Caki2 (cell line): ENCODE measurements at regions not wholly inside any gene's neighbourhood (a gene's known extent, or its start where the extent isn't known, plus 50 kb on each side); places are given as distances from the start of the nearest gene placed in this dataset.
A peak's percentile ranks its signal among the peaks of the same experiment; 100 is the strongest.

Experiments used
- DNase-seq: peaks from one replicate; pipeline ENCODE4 v3.0.0-alpha.2; 2015; ENCODE audit warnings: low read depth
- in situ Hi-C: cut with HindIII; loops from 2 replicates; pipeline ENCODE4 v1.10.0; 2016; ENCODE audit warnings: low sequenced_read_pairs, low pct_unique_long_range_greater_than_20kb, mixed read lengths

- no peak for DNase-seq
- in situ Hi-C loops, result no loop called here
Observed at GRCh38 chr2:35803126-35803525, 552.5 kb upstream of the CRIM1 start.

GRCh38 chr2:35794796-35795450, 560.7 kb upstream of the CRIM1 start:
- in situ Hi-C loops, result no loop called here
- no peak for DNase-seq

GRCh38 chr2:35790292-35790691, 565.3 kb upstream of the CRIM1 start:
- in situ Hi-C loops, result no loop called here
- DNase-seq, result no peak

- DNase-seq, result no peak
- in situ Hi-C loops, result no loop called here
Observed at GRCh38 chr2:35788543-35788942, 567.0 kb upstream of the CRIM1 start.

GRCh38 chr2:35787302-35788031, 568.1 kb upstream of the CRIM1 start:
- DNase-seq, result no peak
- in situ Hi-C loops, result no loop called here

GRCh38 chr2:35785564-35785963, 570.0 kb upstream of the CRIM1 start:
- no peak for DNase-seq
- in situ Hi-C loops, result no loop called here

- in situ Hi-C loops, result no loop called here
- DNase-seq, result no peak
Observed at GRCh38 chr2:35784777-35785176, 570.8 kb upstream of the CRIM1 start.

DNA sequence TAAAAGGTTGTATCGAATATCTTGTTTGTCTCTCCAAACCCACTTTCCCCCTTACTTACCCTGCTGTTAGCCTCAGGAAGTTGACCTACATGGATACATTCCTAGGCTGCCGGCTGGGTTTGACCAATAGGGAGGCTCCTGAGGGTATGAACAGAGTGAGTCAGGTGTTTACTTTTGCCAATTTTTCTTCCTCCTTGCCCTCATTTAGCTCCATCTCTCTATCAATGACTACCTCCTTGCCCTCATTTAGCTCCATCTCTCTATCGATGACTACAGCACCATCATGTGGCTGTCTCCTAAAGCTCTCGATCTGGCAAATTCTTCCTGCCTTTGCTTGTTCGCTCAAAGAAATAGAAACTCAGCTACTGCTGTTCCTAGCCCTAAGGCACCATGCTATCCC, 571.9 kb upstream of the CRIM1 start:
- in situ Hi-C loops, result no loop called here
- peak; percentile 27 for DNase-seq

DNA sequence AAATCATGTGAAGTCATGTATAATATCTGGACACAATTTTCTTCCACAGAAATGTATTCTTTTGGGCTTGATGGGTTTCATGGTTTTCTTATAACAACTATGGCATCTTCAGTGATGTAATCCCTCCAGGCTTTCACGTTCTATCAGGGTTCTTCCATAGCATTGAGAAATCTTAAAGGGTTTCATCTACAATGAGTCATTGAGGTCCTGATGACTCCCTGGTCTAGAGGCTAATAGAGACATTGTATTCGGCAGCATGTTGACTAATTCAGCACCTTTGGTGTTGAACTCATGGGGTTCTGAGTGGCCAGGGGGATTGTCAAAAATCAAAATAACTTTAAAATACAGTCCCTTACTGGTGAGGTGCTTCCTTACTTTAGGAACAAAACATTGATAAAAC, 614.0 kb upstream of the CRIM1 start:
- in situ Hi-C loops, result no loop called here
- DNase-seq, result no peak

DNA sequence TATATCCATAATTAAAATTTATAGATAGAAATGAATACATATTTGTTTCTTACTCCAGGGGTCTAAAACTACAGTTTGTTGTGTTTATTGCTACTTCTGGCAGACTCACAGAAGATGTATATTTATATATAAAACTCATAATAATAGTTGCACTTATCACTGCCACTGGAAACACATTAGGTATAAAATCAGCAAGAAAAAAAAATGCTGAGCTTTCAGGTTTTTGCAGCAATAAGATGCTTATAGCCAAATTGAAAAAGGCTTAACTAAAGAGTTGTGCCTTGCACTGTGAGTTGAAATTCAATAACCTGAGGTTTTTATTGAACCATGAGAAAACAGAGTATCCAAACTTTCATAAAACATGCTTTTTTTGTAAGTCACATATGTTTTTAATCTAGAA, 623.9 kb upstream of the CRIM1 start:
- in situ Hi-C loops, result no loop called here
- no peak for DNase-seq

DNA sequence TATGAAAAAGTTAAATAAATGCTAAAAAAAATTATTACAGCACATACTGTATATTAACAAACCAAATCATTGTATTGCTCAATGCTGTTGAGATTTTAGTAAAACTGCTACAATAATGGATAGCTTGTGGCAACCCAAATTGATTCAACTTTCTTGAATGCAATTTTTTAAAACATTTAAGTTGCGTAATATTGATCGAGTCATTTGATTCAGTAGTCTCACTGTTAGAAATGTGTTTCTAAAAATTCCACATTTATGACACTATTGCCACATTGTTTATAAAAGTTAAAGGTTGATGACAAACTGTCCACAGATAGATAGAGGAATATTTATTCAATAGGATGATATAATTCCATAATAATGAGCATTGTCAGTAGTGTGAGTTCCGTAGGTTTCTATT, 640.7 kb upstream of the CRIM1 start:
- in situ Hi-C loops, result no loop called here
- DNase-seq, result no peak

DNA sequence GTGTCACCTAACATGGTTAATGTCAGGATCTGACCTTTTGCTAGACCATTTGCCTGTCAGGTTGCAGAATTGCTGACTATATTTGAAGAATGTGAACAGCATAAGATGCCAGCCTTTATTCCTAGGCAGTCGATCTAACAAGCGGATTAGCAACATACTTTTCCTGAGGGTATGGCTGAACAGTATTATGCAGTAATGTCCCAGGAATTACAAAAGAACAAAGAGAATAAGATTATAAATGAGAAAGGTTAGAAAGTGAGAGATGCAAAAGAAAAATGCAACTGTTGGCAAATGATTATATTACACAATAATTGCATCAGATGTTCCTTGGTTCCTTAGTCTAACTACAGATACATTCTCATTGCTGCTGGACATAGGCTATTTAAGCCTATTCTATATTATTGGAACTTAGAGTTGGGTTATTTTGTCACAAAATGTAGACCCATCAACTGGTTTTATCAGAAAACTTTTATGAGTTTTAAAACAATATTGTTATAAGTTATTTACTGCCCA, 647.1 kb upstream of the CRIM1 start:
- in situ Hi-C loops, result no loop called here
- DNase-seq, result no peak

DNA sequence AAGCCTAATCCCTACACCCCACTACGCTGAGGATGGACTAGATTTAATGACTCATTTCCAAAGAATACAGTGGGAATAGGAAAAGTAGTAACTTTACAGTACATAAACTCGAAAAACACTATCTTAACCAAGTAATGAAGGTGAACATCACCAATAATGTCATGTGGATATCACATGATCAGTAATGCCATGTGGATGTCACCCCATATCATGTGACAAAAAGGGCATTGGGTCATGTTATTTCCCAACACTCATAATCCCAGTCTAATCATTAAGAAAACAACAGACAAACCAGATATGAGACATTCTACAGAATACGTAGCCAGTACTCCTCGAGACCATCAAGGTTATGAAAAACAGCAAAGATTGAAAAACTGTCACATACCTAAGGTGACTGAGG, 667.3 kb upstream of the CRIM1 start:
- no peak for DNase-seq
- in situ Hi-C loops, result no loop called here

DNA sequence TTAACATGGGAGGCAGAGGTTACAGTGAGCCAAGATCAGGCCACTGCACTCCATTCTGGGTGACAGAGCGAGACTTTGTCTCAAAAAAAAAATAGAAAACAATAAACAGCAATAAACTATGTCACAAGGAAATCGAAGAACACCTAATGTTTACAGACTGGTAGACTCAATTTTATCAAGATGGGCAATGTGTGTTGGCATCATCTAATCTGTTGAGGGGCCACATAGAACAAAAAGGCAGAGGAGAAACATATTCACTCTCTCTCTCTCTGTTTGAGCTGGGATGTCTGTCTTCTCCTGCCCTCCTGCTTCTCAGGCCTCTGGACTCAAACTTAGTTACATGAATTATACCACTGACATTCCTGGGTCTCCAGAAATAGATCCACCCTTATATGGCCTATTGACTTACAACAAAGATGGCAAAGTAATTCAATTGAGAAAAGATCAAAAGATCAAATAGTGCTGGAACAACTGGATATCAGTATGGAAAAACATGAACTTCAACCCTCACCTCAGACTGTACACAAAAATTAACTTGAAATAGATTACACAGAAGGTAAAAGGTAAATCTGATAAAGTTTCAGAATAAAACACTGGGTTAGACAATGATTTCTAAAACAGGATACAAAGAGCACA, 703.8 kb upstream of the CRIM1 start:
- DNase-seq, result no peak

DNA sequence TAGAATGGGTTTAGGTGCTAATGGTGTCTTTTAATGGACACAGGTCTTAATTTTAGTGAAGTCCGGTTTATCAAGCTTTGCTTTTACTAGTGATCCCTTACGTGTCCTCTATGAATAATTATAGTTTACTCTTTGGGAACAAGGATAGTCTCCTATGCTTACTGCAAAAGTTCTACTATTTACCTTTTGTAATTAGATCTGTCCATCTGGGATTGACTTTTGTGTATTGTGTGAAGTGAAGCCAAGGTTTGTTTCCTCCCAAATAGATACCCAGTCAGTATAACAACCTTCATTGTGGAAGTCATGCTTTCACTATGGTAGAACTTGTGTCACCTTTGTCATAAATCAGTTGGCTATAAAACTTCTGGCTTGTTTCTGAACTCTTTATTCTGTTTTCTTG, 740.9 kb upstream of the CRIM1 start:
- no peak for DNase-seq
- in situ Hi-C loops, result no loop called here

More for the DNA sequence above, 703.8 kb upstream of the CRIM1 start:
- in situ Hi-C loops, result no loop called here

GRCh38 chr2:35606394-35606793, 749.2 kb upstream of the CRIM1 start:
- no peak for DNase-seq
- in situ Hi-C loops, result no loop called here

DNA sequence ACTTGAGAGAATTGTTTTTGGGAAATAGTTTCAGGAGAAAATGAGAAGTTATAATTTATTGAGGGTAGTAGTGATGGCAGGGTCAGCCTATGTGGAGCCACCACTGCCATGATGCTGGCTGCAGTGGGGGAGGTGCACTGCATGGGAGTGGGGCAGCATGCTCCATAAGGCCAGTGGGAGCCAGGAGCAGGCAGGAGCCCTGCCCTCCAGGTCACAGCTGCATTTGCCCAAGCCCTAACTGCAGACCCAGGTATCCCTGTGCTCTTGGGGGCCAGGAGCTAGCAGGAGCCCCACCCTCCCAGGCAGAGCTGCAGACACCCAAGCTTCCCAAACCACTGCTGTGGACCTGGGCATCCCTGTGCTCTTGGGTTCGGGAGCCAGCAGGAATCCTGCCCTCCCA, 757.3 kb upstream of the CRIM1 start:
- DNase-seq, result no peak
- in situ Hi-C loops, result no loop called here

DNA sequence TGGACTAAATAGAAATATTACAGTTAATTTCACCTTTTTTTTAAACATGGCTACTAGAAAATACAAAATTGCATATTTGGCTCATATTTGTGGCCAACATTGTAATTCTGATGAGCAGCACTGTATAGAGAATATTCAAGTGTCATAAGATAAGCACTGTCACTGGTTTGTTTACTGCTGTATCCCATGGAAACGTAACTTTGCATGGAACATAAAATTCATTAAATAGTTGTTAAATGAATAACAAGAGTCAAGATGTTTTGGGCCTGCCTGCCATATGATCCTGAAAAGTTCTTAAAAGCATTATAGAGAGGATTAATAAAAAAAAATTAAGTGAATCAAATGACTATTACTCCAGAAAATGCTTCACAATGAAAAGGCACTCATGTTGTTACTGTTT, 763.7 kb upstream of the CRIM1 start:
- DNase-seq, result no peak
- in situ Hi-C loops, result no loop called here

DNA sequence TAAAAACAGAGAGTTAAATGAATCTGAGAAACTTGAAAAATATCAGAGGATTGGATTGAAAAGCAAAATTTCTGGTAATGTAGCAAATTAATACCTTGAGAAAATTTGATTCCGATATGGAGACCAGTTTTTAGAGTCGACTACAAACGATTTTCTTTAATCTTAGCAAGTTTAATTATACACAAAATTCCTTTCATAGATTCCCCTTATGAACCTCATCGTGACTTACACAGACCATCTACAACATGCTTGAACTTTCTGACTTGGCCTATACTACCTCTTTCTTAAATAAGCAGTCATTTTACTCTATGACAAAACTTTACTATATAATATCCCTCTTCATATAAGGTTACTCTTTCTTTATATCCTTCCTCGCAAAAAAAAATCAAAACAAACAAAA, 769.6 kb upstream of the CRIM1 start:
- in situ Hi-C loops, result no loop called here
- peak; percentile 12 for DNase-seq
